Fibroblast of villous mesenchyme (primary cell): ENCODE measurements at regions not wholly inside any gene's neighbourhood (a gene's known extent, or its start where the extent isn't known, plus 50 kb on each side); places are given as distances from the start of the nearest gene placed in this dataset.

Source experiments
- DNase-seq: peaks from one replicate; pipeline ENCODE4 v3.0.0-alpha.2; 2010; ENCODE audit warnings: low read depth
- H3K4me3 ChIP-seq: 2 replicates; pipeline ENCODE4 v1.5.1; 2011; ENCODE audit warnings: low read depth, mild to moderate bottlenecking, low read length
- CTCF ChIP-seq: IDR thresholded peaks from 2 replicates; pipeline ENCODE4 v1.5.1; 2012; ENCODE audit warnings: low read depth, mild to moderate bottlenecking, low read length; ENCODE audit not compliant: insufficient read depth

GRCh38 chr13:48775804-48776203, 122.1 kb downstream of the CYSLTR2 start:
- H3K4me3 ChIP-seq = no peak overlapping the region
- no peak for TF ChIP-seq CTCF
- peak; percentile 98 for DNase-seq

- TF ChIP-seq CTCF = no peak
- peak; percentile 56 for DNase-seq
Observed at GRCh38 chr13:48776401-48776800, 122.7 kb downstream of the CYSLTR2 start.

GRCh38 chr13:48778610-48779009, 124.9 kb downstream of the CYSLTR2 start:
- TF ChIP-seq CTCF = no peak
- peak; percentile 85 for DNase-seq
- no peak overlapping the region for H3K4me3 ChIP-seq

More at GRCh38 chr13:48776401-48776800, 122.7 kb downstream of the CYSLTR2 start:
- no peak overlapping the region for H3K4me3 ChIP-seq

DNA sequence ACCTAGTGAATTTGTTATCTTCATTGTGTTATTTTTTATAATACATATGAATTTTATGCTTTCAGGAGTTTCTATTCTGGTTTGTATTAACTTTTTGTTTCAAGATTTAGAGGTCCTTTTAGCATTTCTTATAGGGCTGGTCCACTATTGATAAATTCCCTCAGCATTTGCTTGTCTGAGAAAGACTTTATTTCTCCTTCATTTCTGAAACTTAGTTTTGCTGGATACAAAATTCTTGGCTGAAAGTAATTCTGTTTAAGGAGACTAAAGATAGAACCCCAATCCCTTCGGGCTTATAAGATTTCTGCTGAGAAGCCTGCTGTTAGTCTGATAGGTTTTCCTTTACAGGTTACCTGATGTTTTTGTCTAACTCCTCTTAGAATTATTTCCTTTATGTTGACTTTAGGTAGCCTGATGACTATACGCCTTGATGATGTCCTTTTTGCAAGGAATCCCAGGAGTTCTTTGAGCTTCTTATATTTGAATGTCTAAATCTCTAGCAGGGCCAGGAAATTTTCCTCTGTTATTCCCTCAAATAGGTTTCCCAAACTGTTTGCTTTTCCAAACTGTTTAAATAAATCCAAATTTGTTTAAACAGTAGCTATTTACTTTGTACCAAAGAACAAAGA, 127.1 kb downstream of the CYSLTR2 start:
- no peak for TF ChIP-seq CTCF
- H3K4me3 ChIP-seq = no peak overlapping the region
- DNase-seq = no peak

DNA sequence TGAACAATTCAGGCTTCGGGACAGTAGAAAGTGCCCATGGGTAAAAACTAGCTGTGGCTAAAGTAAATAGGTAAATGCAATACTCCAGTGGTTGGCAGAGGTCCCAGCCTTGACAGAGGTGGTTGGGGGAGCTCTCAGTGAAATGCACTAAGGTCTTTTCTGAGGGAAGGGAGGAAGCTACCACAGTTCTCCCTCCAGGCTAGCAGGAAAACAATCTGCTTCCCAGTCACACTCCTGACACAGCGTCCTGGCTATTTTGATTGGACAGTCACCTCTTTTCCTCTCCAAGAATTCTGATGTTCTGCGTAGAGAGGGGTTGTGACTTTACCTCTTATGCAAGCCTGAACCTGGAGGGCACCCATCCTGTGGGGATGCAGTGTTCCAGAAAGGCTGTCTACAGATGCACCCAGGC, 128.7 kb downstream of the CYSLTR2 start:
- no peak for TF ChIP-seq CTCF
- DNase-seq = peak; percentile 26

DNA sequence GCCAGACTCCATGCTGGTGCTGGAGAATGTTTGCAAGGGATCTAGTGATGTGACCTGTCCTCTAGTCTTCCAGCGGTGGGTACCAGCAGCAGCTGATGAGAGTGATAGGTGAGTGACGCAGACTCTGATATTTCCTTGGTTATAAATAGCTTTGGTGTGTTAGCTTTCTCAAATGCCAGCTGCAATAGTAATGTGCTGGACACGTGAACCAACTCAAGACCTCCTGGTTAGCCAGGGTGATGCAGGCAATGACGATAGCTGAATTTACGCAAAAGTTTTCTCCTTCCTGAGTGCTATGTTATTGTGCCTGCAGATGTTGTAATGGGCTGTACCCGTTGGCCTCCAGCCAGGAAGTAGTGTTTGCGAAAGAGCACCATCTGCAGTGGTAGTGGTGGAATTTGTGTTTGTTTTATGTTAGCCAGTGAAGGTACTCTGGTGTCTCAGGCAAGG, 129.5 kb downstream of the CYSLTR2 start:
- DNase-seq = peak; percentile 100
- no peak for TF ChIP-seq CTCF

More for the DNA sequence above, 128.7 kb downstream of the CYSLTR2 start:
- H3K4me3 ChIP-seq = no peak overlapping the region

More for the DNA sequence above, 129.5 kb downstream of the CYSLTR2 start:
- H3K4me3 ChIP-seq = no peak overlapping the region
